Muscle layer of colon (tissue), 2 donors: ENCODE measurements at regions not wholly inside any gene's neighbourhood (a gene's known extent, or its start where the extent isn't known, plus 50 kb on each side); places are given as distances from the start of the nearest gene placed in this dataset.

Experiments
- H3K27ac ChIP-seq: one replicate; pipeline ENCODE4 v1.7.0; 2013; ENCODE audit warnings: low read depth, mild to moderate bottlenecking, low read length, moderate library complexity
- H3K27me3 ChIP-seq, 2 donors: one replicate each; pipeline ENCODE4 v1.7.0; 2013; ENCODE audit warnings: low read length in 2 of 2, mild to moderate bottlenecking in 2 of 2; ENCODE audit not compliant: insufficient read depth in 2 of 2, control insufficient read depth in 1 of 2
- H3K36me3 ChIP-seq: one replicate; pipeline ENCODE4 v1.7.0; 2013; ENCODE audit warnings: mild to moderate bottlenecking, low read length; ENCODE audit not compliant: insufficient read depth
- H3K4me1 ChIP-seq: one replicate; pipeline ENCODE4 v1.7.0; 2013; ENCODE audit warnings: mild to moderate bottlenecking, low read length; ENCODE audit not compliant: insufficient read depth
- H3K4me3 ChIP-seq, 2 donors: one replicate each; pipeline ENCODE4 v1.7.0; 2013; ENCODE audit warnings: low read length in 2 of 2, low read depth in 1 of 2, mild to moderate bottlenecking in 1 of 2, moderate library complexity in 1 of 2
- H3K9ac ChIP-seq: one replicate; pipeline ENCODE4 v1.7.0; 2013; ENCODE audit warnings: low read length
- H3K9me3 ChIP-seq: one replicate; pipeline ENCODE4 v1.7.0; 2013; ENCODE audit warnings: mild to moderate bottlenecking, low read length
- donor health status: abdominal sarcoma.
- donor health status: Adenocarcinoma of cecum.

- Histone ChIP-seq H3K27me3 (no peaks in the 10 kb centered on the region), H3K9me3 (no peaks in the 10 kb centered on the region), H3K9ac (no peak overlapping the region), H3K4me1 (no peaks in the 10 kb centered on the region), H3K27ac (no peak overlapping the region), H3K36me3 (no peaks in the 10 kb centered on the region), H3K4me3 (no peak overlapping the region)
These were observed 280.5 kb downstream of the ICE1 start for GRCh38 chr5:5702934-5703333.

GRCh38 chr5:5700549-5700948 is 278.1 kb downstream of the ICE1 start:
- H3K27ac ChIP-seq: no peak overlapping the region
- no peaks in the 10 kb centered on the region for H3K36me3 ChIP-seq
- no peak overlapping the region for H3K4me3 ChIP-seq
- no peaks in the 10 kb centered on the region for H3K27me3 ChIP-seq
- no peaks in the 10 kb centered on the region for H3K4me1 ChIP-seq
- no peak overlapping the region for H3K9ac ChIP-seq
- H3K9me3 ChIP-seq: no peaks in the 10 kb centered on the region

- H3K9ac ChIP-seq: no peak overlapping the region
- H3K36me3 ChIP-seq: no peaks in the 10 kb centered on the region
- H3K9me3 ChIP-seq: no peaks in the 10 kb centered on the region
- no peak overlapping the region for H3K4me3 ChIP-seq
- no peaks in the 10 kb centered on the region for H3K27me3 ChIP-seq
- no peaks in the 10 kb centered on the region for H3K4me1 ChIP-seq
- no peak overlapping the region for H3K27ac ChIP-seq
These were observed 276.6 kb downstream of the ICE1 start for GRCh38 chr5:5699062-5699461.

GRCh38 chr5:5695266-5695665 is 272.8 kb downstream of the ICE1 start:
- no peaks in the 10 kb centered on the region for H3K36me3 ChIP-seq
- H3K4me3 ChIP-seq: no peak overlapping the region
- H3K27me3 ChIP-seq: no peaks in the 10 kb centered on the region
- H3K27ac ChIP-seq: no peak overlapping the region
- H3K9me3 ChIP-seq: no peaks in the 10 kb centered on the region
- no peaks in the 10 kb centered on the region for H3K4me1 ChIP-seq
- no peak overlapping the region for H3K9ac ChIP-seq

GRCh38 chr5:5688925-5689310 is 266.4 kb downstream of the ICE1 start:
- H3K27ac ChIP-seq: no peak overlapping the region
- H3K9ac ChIP-seq: no peak overlapping the region
- H3K4me1 ChIP-seq: no peaks in the 10 kb centered on the region
- no peaks in the 10 kb centered on the region for H3K27me3 ChIP-seq
- no peak overlapping the region for H3K4me3 ChIP-seq
- H3K9me3 ChIP-seq: no peaks in the 10 kb centered on the region
- no peaks in the 10 kb centered on the region for H3K36me3 ChIP-seq

GRCh38 chr5:5688194-5688924 is 265.9 kb downstream of the ICE1 start:
- Histone ChIP-seq H3K27me3 (no peaks in the 10 kb centered on the region), H3K9me3 (no peaks in the 10 kb centered on the region), H3K27ac (no peak overlapping the region), H3K4me3 (no peak overlapping the region), H3K4me1 (no peaks in the 10 kb centered on the region), H3K9ac (no peak overlapping the region), H3K36me3 (no peaks in the 10 kb centered on the region)

GRCh38 chr5:5687113-5687512 is 264.6 kb downstream of the ICE1 start:
- Histone ChIP-seq H3K27me3 (no peaks in the 10 kb centered on the region), H3K36me3 (no peaks in the 10 kb centered on the region), H3K4me3 (no peak overlapping the region), H3K9me3 (no peaks in the 10 kb centered on the region), H3K9ac (no peak overlapping the region), H3K27ac (no peak overlapping the region), H3K4me1 (no peaks in the 10 kb centered on the region)

- Histone ChIP-seq H3K27ac (no peak overlapping the region), H3K4me3 (no peak overlapping the region), H3K9ac (no peak overlapping the region), H3K36me3 (no peaks in the 10 kb centered on the region), H3K27me3 (no peaks in the 10 kb centered on the region), H3K4me1 (no peaks in the 10 kb centered on the region), H3K9me3 (no peaks in the 10 kb centered on the region)
These were observed 263.9 kb downstream of the ICE1 start for GRCh38 chr5:5686356-5686755.

GRCh38 chr5:5685737-5686136 is 263.3 kb downstream of the ICE1 start:
- Histone ChIP-seq H3K4me3 (no peak overlapping the region), H3K27me3 (no peaks in the 10 kb centered on the region), H3K27ac (no peak overlapping the region), H3K9me3 (no peaks in the 10 kb centered on the region), H3K9ac (no peak overlapping the region), H3K36me3 (no peaks in the 10 kb centered on the region), H3K4me1 (no peaks in the 10 kb centered on the region)

GRCh38 chr5:5683174-5683573 is 260.7 kb downstream of the ICE1 start:
- Histone ChIP-seq H3K36me3 (no peaks in the 10 kb centered on the region), H3K9me3 (no peaks in the 10 kb centered on the region), H3K4me3 (no peak overlapping the region), H3K27ac (no peak overlapping the region), H3K4me1 (no peaks in the 10 kb centered on the region), H3K9ac (no peak overlapping the region), H3K27me3 (no peaks in the 10 kb centered on the region)

- Histone ChIP-seq H3K9me3 (no peaks in the 10 kb centered on the region), H3K36me3 (no peaks in the 10 kb centered on the region), H3K4me3 (no peak overlapping the region), H3K27me3 (no peaks in the 10 kb centered on the region), H3K9ac (no peak overlapping the region), H3K27ac (no peak overlapping the region), H3K4me1 (no peaks in the 10 kb centered on the region)
These were observed 256.4 kb downstream of the ICE1 start for GRCh38 chr5:5678909-5679308.

GRCh38 chr5:5677738-5678137 is 255.3 kb downstream of the ICE1 start:
- Histone ChIP-seq H3K27me3 (no peaks in the 10 kb centered on the region), H3K36me3 (no peaks in the 10 kb centered on the region), H3K4me3 (no peak overlapping the region), H3K27ac (no peak overlapping the region), H3K4me1 (no peaks in the 10 kb centered on the region), H3K9me3 (no peaks in the 10 kb centered on the region), H3K9ac (no peak overlapping the region)
